22Rv1 (cell line): ENCODE measurements at regions not wholly inside any gene's neighbourhood (a gene's known extent, or its start where the extent isn't known, plus 50 kb on each side); places are given as distances from the start of the nearest gene placed in this dataset.

Experiments used
- ZFX ChIP-seq: fragments of 450-650 bp; IDR thresholded peaks from 2 replicates; pipeline ENCODE4 v1.6.1; 2017; ENCODE audit warnings: antibody characterized with exemption, borderline replicate concordance
- TF ChIP-seq, protein P1 (sequence below): fragments of 450-650 bp; IDR thresholded peaks from 2 replicates; pipeline ENCODE4 v1.5.1; 2017; ENCODE audit warnings: mild to moderate bottlenecking

DNA sequence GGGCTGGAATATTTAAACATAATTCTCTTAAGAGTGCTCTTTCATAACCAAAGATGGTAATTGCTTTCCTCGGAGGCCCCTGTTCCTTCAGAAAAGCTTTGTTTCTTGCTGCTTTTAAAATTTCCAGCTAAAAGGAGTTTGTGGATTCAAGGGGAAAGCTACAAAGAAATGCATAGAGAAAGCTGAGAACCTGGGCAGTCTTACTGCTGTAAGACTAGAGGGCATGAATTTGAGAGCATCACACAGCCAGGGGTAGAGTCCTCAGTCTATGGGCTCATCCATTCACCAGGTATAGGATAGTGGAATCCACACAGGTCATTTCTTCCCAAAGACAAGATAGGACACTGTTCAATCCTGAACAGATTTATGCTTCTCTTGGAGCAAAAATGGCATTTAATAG, 186.3 kb upstream of the PLD5 start:
- TF ChIP-seq, protein P1, sequence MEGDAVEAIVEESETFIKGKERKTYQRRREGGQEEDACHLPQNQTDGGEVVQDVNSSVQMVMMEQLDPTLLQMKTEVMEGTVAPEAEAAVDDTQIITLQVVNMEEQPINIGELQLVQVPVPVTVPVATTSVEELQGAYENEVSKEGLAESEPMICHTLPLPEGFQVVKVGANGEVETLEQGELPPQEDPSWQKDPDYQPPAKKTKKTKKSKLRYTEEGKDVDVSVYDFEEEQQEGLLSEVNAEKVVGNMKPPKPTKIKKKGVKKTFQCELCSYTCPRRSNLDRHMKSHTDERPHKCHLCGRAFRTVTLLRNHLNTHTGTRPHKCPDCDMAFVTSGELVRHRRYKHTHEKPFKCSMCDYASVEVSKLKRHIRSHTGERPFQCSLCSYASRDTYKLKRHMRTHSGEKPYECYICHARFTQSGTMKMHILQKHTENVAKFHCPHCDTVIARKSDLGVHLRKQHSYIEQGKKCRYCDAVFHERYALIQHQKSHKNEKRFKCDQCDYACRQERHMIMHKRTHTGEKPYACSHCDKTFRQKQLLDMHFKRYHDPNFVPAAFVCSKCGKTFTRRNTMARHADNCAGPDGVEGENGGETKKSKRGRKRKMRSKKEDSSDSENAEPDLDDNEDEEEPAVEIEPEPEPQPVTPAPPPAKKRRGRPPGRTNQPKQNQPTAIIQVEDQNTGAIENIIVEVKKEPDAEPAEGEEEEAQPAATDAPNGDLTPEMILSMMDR, result no peak
- TF ChIP-seq ZFX, result no peak
